GM20431 (cell line): ENCODE measurements at regions not wholly inside any gene's neighbourhood (a gene's known extent, or its start where the extent isn't known, plus 50 kb on each side); places are given as distances from the start of the nearest gene placed in this dataset.

ENCODE experiments used
- in situ Hi-C: fragments of 300-500 bp; cut with MseI, MboI; formaldehyde crosslinking; loops from one replicate; pipeline ENCODE4 v1.15.0; 2020; ENCODE audit warnings: low sequenced_read_pairs; ENCODE audit not compliant: unreplicated experiment

DNA sequence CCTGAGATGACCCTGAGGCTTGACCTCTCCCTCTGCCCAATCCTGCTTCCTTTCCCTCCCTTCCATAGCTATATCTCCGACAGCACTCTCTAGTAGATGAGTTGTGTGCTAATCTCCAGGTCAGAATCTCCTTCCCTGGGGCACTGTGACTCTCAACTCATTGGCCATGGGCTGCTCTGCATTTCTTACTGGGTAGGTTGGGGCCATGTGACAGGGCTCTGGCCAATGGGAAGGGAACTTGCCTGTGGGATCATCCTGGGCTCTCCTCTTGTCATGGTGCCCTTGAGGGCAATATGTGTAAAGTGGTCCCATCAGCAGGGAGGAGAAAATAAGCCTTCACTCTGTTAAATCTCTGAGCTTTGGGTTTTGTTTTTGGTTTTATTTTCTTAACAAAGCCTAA, 80.1 kb upstream of the ANKRD1 start:
- in situ Hi-C loops, result loop anchor here (25.0 kb wide), 1 partner anchor 236 kb away; no protein-coding TSS in a partner anchor

DNA sequence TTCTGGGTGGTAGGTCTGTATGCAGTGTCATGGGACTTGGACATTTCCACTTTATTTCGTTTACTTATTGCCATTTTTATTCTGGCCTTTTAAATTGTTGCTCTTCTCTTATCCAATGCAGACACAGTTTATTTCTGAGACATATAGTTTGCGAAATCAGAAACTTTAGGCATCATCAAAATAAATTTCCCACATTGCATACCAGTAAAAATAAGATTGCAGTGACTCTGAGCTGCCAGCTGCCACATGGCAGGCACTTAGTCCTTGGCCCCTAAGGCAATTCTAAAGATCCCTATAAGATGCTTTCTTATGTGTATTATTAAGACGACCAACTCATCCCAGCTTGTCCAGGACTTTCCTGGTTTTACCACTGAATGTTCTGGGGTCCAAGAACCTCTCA, 81.8 kb upstream of the ANKRD1 start:
- in situ Hi-C loops, result loop anchor here (25.0 kb wide), 1 partner anchor 235 kb away; no protein-coding TSS in a partner anchor

DNA sequence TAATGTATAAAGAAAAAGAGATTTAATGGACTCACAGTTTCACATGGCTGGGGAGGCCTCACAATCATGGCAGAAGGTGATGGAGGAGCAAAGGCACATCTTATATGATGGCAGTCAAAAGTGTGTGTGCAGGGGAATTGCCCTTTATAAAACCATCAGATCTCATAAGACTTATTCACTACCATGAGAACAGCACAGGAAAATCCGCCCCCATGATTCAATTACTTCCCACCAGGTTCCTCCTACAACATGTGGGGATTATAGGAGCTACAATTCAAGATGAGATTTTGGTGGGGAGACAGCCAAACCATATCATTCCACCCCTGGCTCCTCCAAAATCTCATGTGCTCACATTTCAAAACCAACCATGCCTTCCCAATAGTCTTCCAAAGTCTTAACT, 82.5 kb upstream of the ANKRD1 start:
- in situ Hi-C loops, result loop anchor here (25.0 kb wide), 1 partner anchor 234 kb away; no protein-coding TSS in a partner anchor

DNA sequence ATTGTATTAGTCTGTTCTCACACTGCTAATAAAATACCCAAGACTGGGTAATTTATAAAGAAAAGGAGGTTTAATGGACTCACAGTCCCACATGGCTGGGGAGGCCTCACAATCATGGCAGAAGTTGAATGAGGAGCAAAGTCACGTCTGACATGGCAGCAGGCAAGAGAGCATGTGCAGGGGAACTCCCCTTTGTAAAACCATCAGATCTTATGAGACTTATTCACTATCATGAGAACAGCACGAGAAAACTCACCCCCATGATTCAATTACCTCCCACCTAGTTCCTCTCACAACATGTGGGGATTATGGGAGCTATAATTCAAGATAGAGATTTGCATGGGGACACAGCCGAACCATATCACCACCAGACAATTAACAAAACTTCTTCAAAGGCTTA, 84.4 kb upstream of the ANKRD1 start:
- in situ Hi-C loops, result loop anchor here (25.0 kb wide), 1 partner anchor 232 kb away; no protein-coding TSS in a partner anchor

DNA sequence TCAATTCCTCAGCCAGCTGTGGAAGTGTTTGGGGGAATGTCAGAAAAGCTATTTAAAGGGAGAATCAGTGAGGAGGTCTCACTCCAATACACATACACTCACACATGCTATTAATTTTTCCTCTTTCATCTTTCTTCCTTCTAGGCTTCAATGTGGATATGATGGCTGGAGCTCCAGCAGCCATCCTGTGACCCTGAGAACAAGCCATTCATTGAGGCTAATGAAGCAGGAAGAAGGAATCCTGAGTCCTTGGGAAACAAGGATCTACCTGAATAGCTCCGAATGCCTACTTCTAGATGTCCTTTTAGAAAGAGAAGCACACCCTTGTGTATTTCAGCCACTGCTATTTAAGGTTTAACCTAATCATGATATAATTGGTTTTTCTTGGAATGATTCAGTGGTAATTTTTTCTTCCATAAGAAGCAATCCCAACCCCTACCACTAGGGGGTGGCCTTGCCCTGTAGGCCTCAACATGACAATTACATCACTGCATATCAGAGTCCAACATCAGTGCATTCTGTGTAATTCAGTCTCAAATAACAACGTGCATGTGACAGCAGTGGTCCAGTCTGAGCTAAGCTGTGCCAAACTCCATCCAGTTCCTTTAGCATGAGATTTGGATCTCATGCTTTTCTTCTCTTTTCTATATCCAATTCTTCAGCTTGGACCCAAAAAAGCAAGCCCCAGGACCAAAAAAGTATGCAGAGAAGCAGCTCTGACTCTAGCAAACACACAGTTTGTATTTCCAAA, 85.3 kb upstream of the ANKRD1 start:
- in situ Hi-C loops, result loop anchor here (25.0 kb wide), 1 partner anchor 231 kb away; no protein-coding TSS in a partner anchor

DNA sequence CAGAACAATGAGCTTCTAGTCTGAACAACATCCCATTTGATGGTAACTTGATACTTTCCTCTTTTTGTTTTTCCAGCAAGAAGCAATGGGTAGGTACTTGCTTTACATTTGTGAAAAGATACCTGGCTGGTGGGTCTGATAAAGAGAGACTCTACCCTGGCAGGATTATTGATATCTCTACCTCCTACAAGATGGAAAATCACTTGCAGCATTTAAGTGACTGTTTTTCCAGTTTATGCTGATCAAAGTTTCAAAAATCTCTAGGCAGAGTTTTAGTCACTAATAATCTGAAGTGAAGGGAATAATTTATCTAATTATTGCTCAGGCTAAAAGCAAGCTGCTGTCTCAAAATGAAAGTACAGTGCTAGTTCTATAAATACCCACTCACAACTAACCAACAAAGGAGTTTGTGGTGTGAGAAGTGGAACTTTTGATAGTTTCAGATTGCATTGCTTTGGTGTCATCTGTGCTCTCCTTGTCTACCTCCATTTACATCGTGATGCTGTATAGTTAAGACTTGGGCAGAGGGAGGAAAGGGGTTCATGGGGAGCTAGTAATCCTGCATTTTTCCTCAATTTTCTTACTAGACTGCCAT, 86.0 kb upstream of the ANKRD1 start:
- in situ Hi-C loops, result loop anchor here (25.0 kb wide), 1 partner anchor 230 kb away; no protein-coding TSS in a partner anchor

DNA sequence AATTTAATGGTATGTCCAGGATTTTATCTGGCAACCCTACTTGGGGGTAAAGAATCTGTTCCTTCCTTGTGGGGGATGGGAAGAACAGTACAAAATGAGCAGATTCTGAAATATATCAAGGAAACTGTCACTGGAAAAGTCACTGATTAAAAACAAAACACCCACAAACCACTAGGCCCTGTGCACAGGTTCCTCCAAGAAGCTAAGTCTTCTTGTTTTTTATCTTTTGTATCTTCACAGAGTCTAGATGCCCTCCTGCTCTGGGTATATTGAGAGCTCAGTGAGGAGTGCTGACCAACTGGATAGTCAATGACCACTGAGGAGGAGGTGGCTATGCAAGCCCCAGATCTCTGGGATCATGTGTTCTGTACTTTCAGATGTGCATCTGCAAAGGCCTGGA, 86.8 kb upstream of the ANKRD1 start:
- in situ Hi-C loops, result loop anchor here (25.0 kb wide), 1 partner anchor 230 kb away; no protein-coding TSS in a partner anchor

DNA sequence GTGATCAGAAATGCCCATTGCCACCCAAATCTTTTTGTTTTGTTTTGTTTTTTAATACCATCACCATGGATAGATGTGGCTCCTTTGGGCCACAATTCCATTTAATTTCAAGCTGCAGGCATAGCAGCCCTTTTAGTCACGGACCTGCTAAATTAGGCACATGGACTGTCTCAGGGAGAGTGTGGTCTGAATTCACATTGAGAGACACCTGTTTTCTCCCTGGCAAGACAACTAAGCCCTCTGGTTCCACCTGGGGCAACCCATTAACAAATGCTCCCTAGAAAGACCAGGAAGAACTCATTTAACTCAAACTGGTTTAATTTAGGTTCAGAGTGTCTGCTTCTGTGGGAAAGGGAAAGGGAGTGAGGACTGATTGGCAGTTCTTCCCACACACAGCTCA, 88.2 kb upstream of the ANKRD1 start:
- in situ Hi-C loops, result loop anchor here (25.0 kb wide), 1 partner anchor 228 kb away; no protein-coding TSS in a partner anchor

DNA sequence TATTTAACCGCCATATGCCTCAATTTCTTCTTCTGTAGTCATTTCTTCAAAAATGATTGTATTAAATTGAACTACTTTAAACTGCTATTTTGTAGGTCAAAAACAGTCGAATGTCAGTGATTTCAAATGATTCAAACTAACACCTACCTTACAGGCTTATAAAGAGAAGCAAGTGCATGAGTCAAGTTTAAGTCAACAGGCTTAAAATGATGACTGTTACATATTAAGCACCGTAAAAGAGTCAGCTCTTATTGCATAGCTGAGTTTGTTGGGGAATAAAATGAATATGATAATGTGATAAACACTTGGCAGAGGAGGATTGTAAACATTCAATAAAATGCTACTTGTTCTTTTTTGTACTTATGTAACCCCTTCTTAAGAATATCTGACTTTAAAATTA, 90.1 kb upstream of the ANKRD1 start:
- in situ Hi-C loops, result loop anchor here (25.0 kb wide), 1 partner anchor 226 kb away; no protein-coding TSS in a partner anchor

DNA sequence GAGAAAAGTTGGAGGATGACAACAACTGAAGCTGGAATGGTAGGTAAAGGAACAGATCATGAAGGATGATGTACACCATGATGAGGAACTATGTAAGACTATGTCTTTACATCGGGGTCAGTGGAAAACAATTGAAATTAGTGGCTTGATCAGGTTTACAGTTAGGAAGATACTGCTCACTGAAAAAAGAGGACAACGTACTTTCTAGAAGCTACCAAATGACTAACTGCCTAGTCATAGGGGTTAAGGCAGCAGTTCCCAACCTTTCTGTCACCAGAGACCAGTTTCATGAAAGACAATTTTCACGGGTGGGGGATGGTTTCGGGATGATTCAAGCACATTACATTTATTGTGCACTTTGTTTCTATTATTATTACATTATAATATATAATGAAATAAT, 91.6 kb upstream of the ANKRD1 start:
- in situ Hi-C loops, result loop anchor here (25.0 kb wide), 1 partner anchor 225 kb away; no protein-coding TSS in a partner anchor

DNA sequence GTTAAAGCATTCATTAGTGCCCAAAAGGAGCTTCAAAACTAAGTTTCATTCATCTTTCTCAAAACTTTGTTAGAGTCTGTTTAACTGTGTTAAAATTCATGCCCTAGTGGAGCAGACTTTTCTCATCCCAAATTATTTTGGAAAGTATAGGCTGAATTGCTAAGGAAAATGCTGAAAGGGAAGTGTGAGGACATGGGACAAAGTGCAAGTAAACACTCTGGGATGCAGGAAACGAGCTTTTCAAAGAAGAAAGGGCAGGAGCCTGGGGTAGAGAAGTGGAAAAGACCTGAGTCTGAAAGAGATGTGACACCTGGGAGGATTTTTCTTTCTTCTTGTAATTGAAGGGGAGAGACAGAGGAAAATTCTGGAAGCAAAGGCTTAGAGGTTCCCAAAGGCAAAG, 93.1 kb upstream of the ANKRD1 start:
- in situ Hi-C loops, result loop anchor here (25.0 kb wide), 1 partner anchor 223 kb away; no protein-coding TSS in a partner anchor

DNA sequence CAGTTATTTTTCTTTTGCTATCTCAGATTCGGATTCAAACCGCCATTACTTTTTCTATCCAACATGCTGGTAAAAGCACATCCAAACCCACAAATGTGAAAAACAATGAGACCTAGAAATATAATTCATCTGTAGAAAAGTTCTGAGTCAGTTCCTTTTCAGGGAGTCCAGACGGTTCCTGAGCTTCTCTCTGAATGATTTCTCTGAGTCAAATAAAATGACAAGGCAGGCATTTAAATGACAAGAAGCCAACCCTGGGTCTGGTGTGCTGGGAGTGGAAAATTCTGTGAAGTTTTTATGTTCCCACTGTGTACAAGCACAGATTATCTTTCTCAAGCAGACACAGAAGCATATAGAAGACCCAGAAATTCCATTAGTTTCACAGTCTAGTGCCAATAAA, 96.3 kb upstream of the ANKRD1 start:
- in situ Hi-C loops, result loop anchor here (25.0 kb wide), 1 partner anchor 220 kb away; no protein-coding TSS in a partner anchor

DNA sequence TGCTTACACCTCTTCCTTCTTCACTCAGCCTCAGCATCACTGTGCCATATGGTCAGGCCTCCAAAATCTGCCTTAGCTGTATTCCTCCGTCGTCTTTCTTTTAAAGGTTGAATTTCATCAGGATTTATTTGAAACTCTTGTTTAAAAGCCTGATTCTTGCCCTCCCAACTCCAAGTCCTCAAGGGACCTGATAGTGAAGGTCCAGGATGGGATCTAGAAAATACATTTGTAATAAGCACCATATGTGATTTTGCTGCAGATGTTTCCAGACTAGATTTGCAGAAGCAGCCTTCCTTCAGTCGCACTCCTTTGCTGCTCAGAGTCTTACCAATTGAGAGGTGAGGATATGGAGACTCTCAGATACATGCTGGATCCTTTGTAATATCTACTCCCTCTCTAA, 101.0 kb upstream of the ANKRD1 start:
- in situ Hi-C loops, result loop anchor here (25.0 kb wide), 1 partner anchor 215 kb away; no protein-coding TSS in a partner anchor

DNA sequence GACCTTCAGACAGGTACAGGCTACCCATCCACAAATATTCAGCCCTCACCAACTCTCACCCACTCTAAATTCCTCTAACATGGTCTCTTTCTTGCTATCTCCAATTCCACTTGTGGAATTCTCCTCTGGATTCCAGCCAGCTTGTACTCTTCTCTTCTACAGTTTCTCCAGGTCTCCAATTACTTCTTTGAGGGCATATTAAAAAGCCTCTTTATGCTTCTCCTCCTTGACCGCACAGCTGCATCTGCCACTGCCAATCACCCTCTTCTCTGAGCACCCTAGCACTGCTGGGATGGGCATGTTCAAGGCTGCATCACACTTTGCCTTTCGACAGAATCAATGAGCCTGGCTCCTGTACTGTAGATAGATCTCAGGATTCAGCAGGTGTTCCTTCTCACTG, 101.5 kb upstream of the ANKRD1 start:
- in situ Hi-C loops, result loop anchor here (25.0 kb wide), 1 partner anchor 215 kb away; no protein-coding TSS in a partner anchor

DNA sequence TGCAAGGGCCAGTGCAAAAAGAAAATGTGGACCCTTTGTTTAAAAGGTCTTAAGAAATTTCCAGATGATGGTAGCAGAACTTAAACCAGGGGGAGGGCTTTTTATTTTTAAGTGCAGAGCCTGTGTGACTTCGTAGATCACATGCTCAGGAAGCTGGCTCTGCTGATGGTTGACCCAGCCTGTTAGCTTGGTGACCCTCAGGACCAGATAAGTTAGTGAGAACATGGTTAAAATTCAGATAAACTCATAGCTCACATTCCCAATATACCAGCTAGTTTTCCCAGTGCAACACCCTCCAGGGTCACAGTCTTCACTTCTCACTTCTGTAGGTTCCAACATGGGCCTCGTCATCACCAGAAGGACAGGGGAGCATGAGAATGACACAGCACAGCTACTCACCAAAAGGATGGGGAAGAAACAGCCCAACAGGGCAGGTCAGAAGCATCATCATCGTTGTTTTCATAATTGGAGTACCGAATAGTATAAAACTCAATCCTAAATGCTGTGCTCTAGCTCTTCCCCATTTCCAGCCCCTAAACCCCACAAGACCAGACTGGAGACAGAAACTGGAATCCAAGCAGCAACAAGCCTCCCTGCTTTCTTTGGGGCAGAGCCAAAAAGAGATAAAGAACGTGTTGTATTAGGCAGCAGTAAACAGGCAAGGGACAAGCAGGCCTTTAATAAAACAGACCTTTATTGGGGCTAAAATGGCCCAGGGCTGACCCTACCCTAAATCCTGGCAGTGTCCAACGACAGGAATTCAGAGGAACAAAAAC, 102.2 kb upstream of the ANKRD1 start:
- in situ Hi-C loops, result loop anchor here (25.0 kb wide), 1 partner anchor 214 kb away; no protein-coding TSS in a partner anchor

DNA sequence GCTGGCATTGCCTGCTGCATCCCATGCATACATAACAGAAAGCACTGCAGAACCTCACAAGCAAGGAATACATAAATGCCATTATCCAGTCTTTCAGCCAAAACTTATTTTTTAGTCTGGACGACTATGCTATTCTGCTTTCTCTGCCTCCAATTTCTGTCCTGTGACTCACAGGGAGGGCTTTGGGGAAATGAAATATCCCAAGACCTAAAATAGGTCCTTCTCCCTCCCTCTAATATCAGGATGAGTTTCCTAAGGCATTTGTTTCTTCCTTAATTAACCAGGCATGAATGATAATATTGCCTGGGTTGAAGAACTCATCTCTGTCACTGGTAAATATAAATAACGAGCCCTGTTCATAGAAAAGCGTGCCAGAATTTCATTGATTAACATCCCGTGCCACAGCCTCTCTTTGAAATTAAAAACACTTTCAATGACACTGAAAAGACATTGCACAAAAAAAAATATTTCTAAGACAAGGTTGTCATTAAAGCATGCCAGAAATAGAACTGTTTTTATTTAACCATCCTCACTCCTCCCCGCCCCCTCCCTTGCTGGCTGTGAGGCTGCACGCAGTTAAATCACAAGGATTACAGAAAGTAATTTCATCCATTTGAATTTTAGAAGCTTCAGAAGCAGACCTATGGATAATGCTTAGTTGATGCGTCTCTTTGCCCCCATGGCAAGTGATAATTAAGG, 103.0 kb upstream of the ANKRD1 start:
- in situ Hi-C loops, result loop anchor here (25.0 kb wide), 1 partner anchor 213 kb away; no protein-coding TSS in a partner anchor

DNA sequence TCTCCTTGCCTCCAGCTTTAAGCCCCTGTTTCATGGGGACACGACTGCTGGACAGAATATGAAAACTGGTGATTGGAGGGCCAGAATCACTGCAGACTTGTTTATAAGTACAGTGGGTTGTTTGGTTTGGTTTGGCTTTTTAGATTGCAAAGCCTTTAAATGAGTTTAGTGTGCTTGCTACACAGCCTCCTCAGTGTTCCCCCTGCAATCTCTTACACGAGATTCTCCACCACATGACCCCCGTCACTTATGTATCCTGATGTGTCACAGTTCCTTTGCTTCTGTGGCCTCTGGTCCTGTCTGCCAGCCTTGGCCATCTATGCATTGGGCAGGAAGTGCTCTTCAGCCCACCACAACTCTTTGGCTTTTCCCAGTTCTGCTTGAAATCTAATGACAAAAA, 103.7 kb upstream of the ANKRD1 start:
- in situ Hi-C loops, result loop anchor here (25.0 kb wide), 1 partner anchor 213 kb away; no protein-coding TSS in a partner anchor

DNA sequence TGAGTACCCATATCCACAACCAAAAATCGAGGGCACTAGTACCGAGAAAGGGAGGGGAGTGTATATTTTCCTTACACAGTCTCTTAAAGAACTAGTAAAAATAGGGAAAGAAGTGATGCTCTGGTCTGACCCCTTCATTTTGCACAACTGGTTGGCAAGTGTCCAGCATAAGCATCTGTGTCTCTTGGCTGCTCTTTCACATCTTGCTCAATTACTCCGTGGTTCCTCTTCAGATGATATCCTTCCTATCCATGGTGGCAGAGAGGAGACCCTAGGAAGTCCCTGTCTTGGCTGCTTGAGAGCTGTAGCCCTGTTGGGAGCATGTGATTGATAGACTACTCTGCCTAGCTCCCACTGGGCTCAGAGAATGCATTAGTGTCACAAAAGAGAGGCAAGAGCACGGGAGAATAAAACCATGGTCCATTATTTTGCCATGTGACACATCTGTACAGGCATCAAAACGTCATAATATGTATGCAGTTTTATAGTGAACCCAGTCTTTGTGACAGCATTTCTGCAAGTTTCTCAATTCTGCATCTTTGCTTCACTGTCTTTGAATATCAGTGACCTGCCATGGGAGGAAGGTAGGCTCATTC, 111.8 kb upstream of the ANKRD1 start:
- in situ Hi-C loops, result no loop called here

DNA sequence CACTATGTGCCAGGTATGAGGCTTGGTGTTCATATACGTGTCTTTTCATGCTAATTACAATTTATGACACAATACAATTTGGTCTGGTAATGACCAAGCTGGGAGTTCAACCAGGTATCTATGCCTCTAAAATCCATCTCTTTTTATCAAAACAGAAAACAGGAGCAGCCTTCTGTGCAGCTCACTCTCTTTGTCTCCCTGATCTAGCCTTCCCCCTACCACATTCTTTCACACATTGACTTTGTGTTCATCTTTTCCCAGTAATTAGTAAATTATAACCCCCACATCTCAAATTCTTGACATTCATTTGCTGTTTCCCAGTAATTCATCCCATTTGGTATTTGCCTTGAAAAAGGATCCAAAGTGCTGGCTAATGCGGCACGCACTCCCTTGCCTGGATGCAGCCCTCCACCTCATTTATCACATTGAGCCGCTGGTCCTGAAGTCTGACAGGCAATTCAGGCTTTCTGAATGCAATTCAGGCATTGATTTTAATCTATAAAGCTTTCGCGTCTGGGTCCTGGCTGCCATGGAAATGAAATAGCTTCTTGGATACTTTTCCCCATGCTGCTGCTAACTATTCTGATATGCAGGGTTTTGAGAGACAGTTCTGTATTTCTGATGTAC, 112.5 kb upstream of the ANKRD1 start:
- in situ Hi-C loops, result no loop called here
